22Rv1 (cell line): ENCODE measurements at regions not wholly inside any gene's neighbourhood (a gene's known extent, or its start where the extent isn't known, plus 50 kb on each side); places are given as distances from the start of the nearest gene placed in this dataset.

Source experiments
- ZFX ChIP-seq: fragments of 450-650 bp; IDR thresholded peaks from 2 replicates; pipeline ENCODE4 v1.6.1; 2017; ENCODE audit warnings: antibody characterized with exemption, borderline replicate concordance
- TF ChIP-seq, protein P1 (sequence below): fragments of 450-650 bp; IDR thresholded peaks from 2 replicates; pipeline ENCODE4 v1.5.1; 2017; ENCODE audit warnings: mild to moderate bottlenecking

DNA sequence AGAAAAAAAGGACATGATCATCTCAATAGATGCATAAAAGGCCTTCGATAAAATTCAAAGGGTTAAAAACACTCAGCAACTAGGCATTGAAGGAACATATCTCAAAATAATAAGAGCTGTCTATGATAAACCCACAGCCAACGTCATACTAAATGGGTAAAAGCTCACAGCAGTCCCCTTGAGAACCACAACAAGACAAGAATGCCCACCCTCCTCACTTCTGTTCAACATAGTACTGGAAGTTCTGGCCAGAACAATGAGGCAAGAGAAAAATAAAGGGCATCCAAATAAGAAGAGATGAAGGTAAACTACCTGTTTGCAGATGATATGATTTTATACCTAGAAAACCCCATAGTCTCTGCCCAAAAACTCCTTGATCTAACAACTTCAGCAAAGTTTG is 619.7 kb upstream of the LMCD1 start:
- TF ChIP-seq, protein P1, sequence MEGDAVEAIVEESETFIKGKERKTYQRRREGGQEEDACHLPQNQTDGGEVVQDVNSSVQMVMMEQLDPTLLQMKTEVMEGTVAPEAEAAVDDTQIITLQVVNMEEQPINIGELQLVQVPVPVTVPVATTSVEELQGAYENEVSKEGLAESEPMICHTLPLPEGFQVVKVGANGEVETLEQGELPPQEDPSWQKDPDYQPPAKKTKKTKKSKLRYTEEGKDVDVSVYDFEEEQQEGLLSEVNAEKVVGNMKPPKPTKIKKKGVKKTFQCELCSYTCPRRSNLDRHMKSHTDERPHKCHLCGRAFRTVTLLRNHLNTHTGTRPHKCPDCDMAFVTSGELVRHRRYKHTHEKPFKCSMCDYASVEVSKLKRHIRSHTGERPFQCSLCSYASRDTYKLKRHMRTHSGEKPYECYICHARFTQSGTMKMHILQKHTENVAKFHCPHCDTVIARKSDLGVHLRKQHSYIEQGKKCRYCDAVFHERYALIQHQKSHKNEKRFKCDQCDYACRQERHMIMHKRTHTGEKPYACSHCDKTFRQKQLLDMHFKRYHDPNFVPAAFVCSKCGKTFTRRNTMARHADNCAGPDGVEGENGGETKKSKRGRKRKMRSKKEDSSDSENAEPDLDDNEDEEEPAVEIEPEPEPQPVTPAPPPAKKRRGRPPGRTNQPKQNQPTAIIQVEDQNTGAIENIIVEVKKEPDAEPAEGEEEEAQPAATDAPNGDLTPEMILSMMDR = no peak
- no peak for TF ChIP-seq ZFX
